ENCODE measurements at regions not wholly inside any gene's neighbourhood (a gene's known extent, or its start where the extent isn't known, plus 50 kb on each side); places are given as distances from the start of the nearest gene placed in this dataset.

- TF ChIP-seq CTCF (IDR thresholded peaks at IDR 0.05) (no peak), POLR2A (IDR thresholded peaks at IDR 0.05; ENCODE audit: low read length) (no peak), JUN (IDR thresholded peaks at IDR 0.05) (no peak), ELK1 (IDR thresholded peaks at IDR 0.05; ENCODE audit: low read depth, low read length) (no peak)
Observed at GRCh38 chr3:68135067-68135466, 480.7 kb upstream of the SUCLG2 start.

Measured in A549 (cell line).